HG03354 (cell line): ENCODE measurements at regions not wholly inside any gene's neighbourhood (a gene's known extent, or its start where the extent isn't known, plus 50 kb on each side); places are given as distances from the start of the nearest gene placed in this dataset.

ENCODE experiments used
- ATAC-seq: cut with Tn5 transposase; IDR thresholded peaks from one replicate; pipeline ENCODE4 v1.9.1; 2021; ENCODE audit warnings: mild to moderate bottlenecking; ENCODE audit not compliant: unreplicated experiment, poor library complexity, severe bottlenecking

DNA sequence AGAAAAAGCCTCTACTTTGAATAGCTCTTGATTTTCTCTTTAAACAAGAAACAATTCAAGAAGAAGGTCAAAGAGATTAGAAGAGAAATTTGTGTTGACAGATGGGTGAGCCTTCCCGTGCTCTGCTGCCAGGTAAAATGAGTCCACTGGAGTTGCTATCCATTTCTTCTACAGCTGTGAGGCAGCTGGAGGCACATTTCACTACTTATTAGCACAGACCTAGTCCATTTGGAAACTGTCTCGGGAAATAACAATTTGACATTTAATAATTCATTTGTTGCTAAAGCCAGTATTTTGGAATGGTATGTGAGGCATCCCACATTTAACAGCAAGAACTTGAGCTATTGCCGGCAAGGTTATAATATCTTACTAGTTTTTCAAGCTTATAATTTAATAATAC lies 396.8 kb upstream of the GRIA3 start:
- no peak for ATAC-seq

GRCh38 chrX:122788216-122788615 lies 395.9 kb upstream of the GRIA3 start:
- ATAC-seq = no peak

DNA sequence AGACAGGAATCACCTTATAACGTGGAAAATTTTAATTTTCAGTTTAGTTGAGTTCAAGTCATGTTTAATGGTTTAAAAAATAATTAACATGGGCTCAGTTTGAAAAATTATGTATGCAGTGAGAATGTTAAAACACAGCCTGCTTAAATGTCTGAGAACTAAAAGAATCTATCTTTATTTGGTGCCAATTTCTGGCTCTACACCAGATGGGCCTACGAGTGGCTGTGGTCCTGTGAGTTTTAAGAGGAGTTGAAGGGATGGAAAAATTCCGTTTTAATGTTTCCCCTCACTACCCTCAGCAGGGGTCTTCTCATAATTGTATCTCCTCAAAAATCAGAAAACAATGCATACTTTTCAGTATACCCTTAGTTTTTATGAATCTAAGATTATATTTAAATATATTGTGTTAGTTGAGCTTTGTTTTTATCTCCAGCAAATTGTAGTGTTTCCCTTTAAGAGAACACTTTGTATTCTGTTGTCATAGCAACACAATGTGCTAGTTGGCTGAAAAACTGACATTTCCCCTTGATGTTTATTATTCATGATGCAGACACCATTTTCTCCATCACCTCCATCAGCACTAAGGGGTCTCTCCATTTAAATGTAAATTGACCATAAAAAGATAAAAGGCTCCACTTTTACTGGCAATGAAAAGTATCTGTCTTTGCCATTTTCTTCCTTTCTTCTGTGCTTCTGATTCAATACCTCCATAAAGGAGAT lies 393.5 kb upstream of the GRIA3 start:
- no peak for ATAC-seq

GRCh38 chrX:122813876-122814275 lies 370.2 kb upstream of the GRIA3 start:
- ATAC-seq = no peak

DNA sequence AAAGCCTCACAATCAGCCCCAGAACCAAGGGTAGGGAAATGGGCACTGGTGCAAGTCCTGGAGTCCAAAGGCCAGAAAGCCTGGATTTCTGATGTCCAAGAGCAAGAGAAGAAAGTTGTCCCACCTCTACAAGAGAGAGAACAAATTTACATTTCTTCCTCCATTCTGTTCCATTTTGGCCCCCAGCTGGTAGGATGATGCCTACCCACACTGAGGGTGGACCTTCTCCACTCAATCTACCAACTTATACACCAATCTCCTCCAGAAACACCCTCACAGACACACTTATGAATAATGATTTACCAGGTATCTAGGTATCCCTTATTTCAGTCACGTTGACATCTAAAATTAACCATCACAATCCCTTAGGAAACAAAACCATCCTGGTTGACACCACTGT lies 367.8 kb upstream of the GRIA3 start:
- ATAC-seq = no peak

DNA sequence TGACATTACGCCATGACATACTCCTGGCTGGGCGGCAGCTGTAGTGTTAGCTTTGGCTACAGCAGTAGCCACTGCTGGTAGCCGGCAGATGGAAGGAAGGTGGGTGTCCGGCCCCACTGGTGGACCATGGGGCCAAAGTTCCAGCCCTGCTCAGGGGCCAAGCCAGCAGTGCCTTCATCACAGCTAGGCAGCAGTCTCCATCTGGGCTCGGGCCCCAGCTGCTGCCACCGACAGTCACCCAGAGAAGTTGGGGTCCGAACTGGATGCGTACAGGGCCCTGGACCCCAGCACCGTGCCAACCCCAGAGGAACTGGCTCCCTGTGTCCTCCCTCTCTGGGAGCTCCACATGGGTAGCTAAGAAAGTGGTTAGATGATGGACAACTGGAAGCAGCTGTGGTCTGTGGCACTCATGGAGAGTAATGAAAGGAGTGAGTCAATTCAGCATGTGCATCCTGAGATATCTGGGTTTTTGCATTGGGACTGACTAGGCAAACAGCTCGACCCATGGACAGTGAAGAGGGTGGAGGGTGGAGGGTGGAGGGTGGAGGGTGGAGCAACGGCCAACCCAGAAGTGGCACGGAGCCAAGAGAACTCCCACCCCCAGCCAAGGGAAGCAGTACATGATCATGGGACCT lies 366.6 kb upstream of the GRIA3 start:
- ATAC-seq = no peak

- no peak for ATAC-seq
These were observed 366.0 kb upstream of the GRIA3 start for GRCh38 chrX:122818068-122818467.

- no peak for ATAC-seq
These were observed 350.8 kb upstream of the GRIA3 start for GRCh38 chrX:122833230-122833629.

- no peak for ATAC-seq
These were observed 348.2 kb upstream of the GRIA3 start for GRCh38 chrX:122835886-122836285.

- no peak for ATAC-seq
These were observed 333.8 kb upstream of the GRIA3 start for GRCh38 chrX:122850326-122850725.

DNA sequence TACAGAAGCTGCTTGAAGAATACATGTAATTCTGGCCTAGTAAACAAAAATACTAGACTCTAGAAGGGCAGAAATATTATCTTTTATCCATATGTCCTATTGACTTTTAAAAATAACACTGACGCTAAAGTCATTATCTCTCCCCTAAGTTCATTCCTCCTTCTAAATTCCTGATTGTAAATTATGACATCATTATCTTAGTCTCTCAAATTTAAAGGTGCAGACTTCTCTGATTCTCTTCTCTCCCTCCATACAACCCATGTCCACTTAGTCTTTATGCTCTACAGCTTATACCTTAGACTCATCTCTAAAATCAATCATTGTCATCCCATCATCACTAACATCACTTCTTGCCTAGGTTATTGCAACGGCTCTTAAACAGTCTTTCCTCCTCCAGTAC lies 327.9 kb upstream of the GRIA3 start:
- no peak for ATAC-seq

- no peak for ATAC-seq
These were observed 326.3 kb upstream of the GRIA3 start for GRCh38 chrX:122857734-122858133.

- ATAC-seq = no peak
These were observed 321.0 kb upstream of the GRIA3 start for GRCh38 chrX:122863067-122863466.

- ATAC-seq = no peak
These were observed 317.5 kb upstream of the GRIA3 start for GRCh38 chrX:122866532-122866931.

DNA sequence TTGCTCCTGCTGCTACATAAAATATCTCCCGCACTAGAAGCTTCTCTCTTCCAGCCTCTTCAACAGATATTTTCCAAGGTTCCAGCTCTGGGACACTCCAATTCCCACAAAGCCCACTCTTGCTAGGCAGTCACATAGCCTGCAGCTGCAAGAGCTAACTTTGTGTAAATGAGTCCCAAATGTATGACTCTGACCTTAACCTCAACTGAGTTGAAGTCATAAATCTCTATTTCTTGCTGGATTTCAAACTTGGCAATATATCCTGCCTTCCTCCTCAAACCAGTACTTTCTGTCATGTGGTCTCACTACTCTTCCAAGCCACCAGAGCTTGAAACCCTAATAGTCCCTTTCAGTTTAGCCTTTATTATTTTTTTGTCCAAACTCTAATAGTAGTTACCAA lies 315.4 kb upstream of the GRIA3 start:
- no peak for ATAC-seq

- ATAC-seq = no peak
These were observed 314.9 kb upstream of the GRIA3 start for GRCh38 chrX:122869171-122869570.

GRCh38 chrX:122878269-122878668 lies 305.8 kb upstream of the GRIA3 start:
- no peak for ATAC-seq

DNA sequence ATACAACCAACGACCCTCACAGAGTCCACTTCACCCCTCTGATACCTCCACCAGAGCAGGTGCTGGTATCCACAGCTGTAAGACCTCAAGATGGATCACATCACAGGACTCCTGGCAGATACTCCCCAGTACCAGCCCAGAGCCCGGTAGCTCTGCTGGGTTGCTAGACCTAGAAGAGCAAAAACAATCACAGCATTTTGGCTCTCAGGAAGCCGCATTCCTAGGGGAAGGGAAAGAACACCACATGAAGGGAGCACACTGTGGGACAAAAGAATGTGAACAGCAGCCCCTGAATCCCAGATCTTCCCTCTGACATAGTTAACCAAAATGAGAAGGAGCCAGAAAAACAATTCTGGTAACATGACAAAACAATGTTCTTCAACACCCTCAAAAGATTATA lies 303.1 kb upstream of the GRIA3 start:
- ATAC-seq = no peak

DNA sequence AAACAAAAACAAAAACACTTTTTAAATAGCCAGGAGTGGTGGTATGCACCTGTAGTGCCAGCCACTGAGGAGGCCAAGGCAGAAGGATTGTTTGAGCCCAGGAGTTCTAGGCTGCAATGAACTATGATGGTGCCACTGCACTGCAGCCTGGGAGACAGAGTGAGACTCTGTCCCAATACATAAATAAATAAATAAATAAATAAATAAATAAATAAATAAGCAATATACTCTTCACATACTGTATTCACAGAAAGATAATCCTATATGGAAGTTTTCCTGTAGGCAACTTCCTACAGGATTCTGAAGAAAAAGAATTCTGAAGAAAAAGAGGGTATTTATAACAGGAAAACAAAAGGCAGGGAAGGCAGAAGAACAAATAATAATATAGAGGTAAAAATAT lies 293.3 kb upstream of the GRIA3 start:
- no peak for ATAC-seq

- no peak for ATAC-seq
These were observed 277.4 kb upstream of the GRIA3 start for GRCh38 chrX:122906726-122907125.

DNA sequence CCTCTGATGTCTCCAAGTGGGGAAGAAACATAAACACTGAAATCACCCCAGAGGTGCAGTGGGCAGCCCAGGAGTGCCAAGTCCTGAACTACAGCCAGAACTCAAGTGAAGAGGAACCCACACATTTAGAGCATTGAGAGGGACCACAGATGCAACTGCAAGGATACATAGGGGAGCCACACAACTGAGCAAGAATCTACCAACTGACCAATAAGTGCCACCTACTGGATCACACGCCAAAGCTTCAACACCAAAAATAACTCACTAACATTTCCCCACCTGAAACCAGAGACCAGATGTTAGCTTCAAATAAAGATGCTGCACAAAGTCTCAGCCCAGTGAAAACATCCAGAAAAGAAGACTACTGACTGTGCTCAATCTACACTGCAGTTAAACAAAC lies 276.7 kb upstream of the GRIA3 start:
- ATAC-seq = no peak

- no peak for ATAC-seq
These were observed 273.4 kb upstream of the GRIA3 start for GRCh38 chrX:122910697-122911096.
